H1 (cell line): ENCODE measurements at regions not wholly inside any gene's neighbourhood (a gene's known extent, or its start where the extent isn't known, plus 50 kb on each side); places are given as distances from the start of the nearest gene placed in this dataset.

Experiments
- BCL11A ChIP-seq, 2 experiments: IDR thresholded peaks; one replicate each; pipeline ENCODE4 v1.6.1; 2011; ENCODE audit warnings: low read depth in 2 of 2, low read length in 2 of 2, mild to moderate bottlenecking in 2 of 2
- CBX5 ChIP-seq: fragments of 300-800, 300-1000 bp; sonication (generic); IDR thresholded peaks from 2 replicates; pipeline ENCODE4 v1.7.1; 2016; ENCODE audit warnings: antibody characterized with exemption, low read length, low read depth
- CHD7 ChIP-seq: fragments of 300-600 bp; sonication (generic); IDR thresholded peaks from 2 replicates; pipeline ENCODE4 v1.7.1; 2012; ENCODE audit warnings: low read length, moderate library complexity, mild to moderate bottlenecking, inconsistent platforms; ENCODE audit not compliant: insufficient replicate concordance
- SIN3A ChIP-seq, 2 experiments: IDR thresholded peaks in 1 of 2; conservative IDR thresholded peaks in 1 of 2; 2 replicates each; pipeline ENCODE4 v1.6.1; 2011 to 2012; ENCODE audit warnings: low read length in 2 of 2, improper control_type of control experiment in 1 of 2, low read depth in 1 of 2, mild to moderate bottlenecking in 1 of 2

GRCh38 chr18:22790545-22791309, 142.4 kb upstream of the RBBP8 start (continued):
- TF ChIP-seq CHD7 (no peak), CBX5 (no peak), SIN3A (conservative IDR thresholded peaks at IDR 0.05 in 1 of 2, IDR thresholded peaks at IDR 0.05 in 1 of 2; ENCODE audit: low read depth in 1 of 2, low read length in 2 of 2) (no peak), BCL11A (IDR thresholded peaks at IDR 0.05; ENCODE audit: low read depth in 2 of 2, low read length in 2 of 2) (no peak)
